Osteoblast (primary cell): ENCODE measurements at regions not wholly inside any gene's neighbourhood (a gene's known extent, or its start where the extent isn't known, plus 50 kb on each side); places are given as distances from the start of the nearest gene placed in this dataset.

ENCODE experiments used
- DNase-seq: peaks from one replicate; pipeline ENCODE4 v3.0.0; 2011; ENCODE audit warnings: low spot score, mixed read lengths; ENCODE audit not compliant: insufficient read length; ENCODE audit errors: missing footprints
- H2AFZ ChIP-seq: 2 replicates; pipeline ENCODE4 v1.6.0; 2011; ENCODE audit warnings: mild to moderate bottlenecking, low read length
- H3K27ac ChIP-seq: 2 replicates; pipeline ENCODE4 v1.5.1; 2011; ENCODE audit warnings: mild to moderate bottlenecking, low read depth, low read length, moderate library complexity
- H3K27me3 ChIP-seq: 2 replicates; pipeline ENCODE4 v1.6.0; 2012; ENCODE audit warnings: mild to moderate bottlenecking, control low read depth, inconsistent platforms, low read length, moderate library complexity; ENCODE audit not compliant: insufficient read depth
- H3K36me3 ChIP-seq: 2 replicates; pipeline ENCODE4 v1.5.1; 2011; ENCODE audit warnings: mild to moderate bottlenecking, low read length, control low read depth, moderate library complexity; ENCODE audit not compliant: insufficient read depth
- H3K4me1 ChIP-seq: 2 replicates; pipeline ENCODE4 v1.5.1; 2011; ENCODE audit warnings: mild to moderate bottlenecking, low read length, control low read depth, moderate library complexity; ENCODE audit not compliant: insufficient read depth
- H3K4me2 ChIP-seq: 2 replicates; pipeline ENCODE4 v1.6.0; 2011; ENCODE audit warnings: mild to moderate bottlenecking, low read length; ENCODE audit not compliant: insufficient read depth
- H3K4me3 ChIP-seq: fragments of 200-600 bp; sonication (generic); 3 replicates; pipeline ENCODE4 v1.5.1; 2012; ENCODE audit warnings: mild to moderate bottlenecking, low read length, inconsistent platforms; ENCODE audit not compliant: insufficient read depth
- H3K79me2 ChIP-seq: 2 replicates; pipeline ENCODE4 v1.6.0; 2012; ENCODE audit warnings: mild to moderate bottlenecking, low read length, control low read depth, inconsistent platforms; ENCODE audit not compliant: insufficient read depth
- H3K9me3 ChIP-seq: 2 replicates; pipeline ENCODE4 v1.5.1; 2011; ENCODE audit warnings: low read depth, low read length, control low read depth
- H4K20me1 ChIP-seq: 2 replicates; pipeline ENCODE4 v1.6.0; 2012; ENCODE audit warnings: mild to moderate bottlenecking, low read length, control low read depth; ENCODE audit not compliant: insufficient read depth
- CTCF ChIP-seq: IDR thresholded peaks from 2 replicates; pipeline ENCODE4 v1.5.1; 2011; ENCODE audit warnings: mild to moderate bottlenecking, low read depth, low read length, moderate library complexity; ENCODE audit errors: extremely low read depth

GRCh38 chr2:126312579-126312978, 343.4 kb upstream of the GYPC start:
- no peaks in the 10 kb centered on the region for H3K79me2 ChIP-seq
- H2AFZ ChIP-seq = no peak overlapping the region
- no peaks in the 10 kb centered on the region for H4K20me1 ChIP-seq
- H3K27me3 ChIP-seq = no peaks in the 10 kb centered on the region
- DNase-seq = no peak
- no peaks in the 10 kb centered on the region for H3K4me1 ChIP-seq
- no peaks in the 10 kb centered on the region for H3K9me3 ChIP-seq
- H3K4me3 ChIP-seq = no peak overlapping the region
- H3K27ac ChIP-seq = no peak overlapping the region
- TF ChIP-seq CTCF = no peak
- no peaks in the 10 kb centered on the region for H3K36me3 ChIP-seq
- no peak overlapping the region for H3K4me2 ChIP-seq

- TF ChIP-seq CTCF = no peak
- H3K4me3 ChIP-seq = no peak overlapping the region
- H3K36me3 ChIP-seq = no peaks in the 10 kb centered on the region
- no peaks in the 10 kb centered on the region for H3K9me3 ChIP-seq
- no peaks in the 10 kb centered on the region for H3K4me1 ChIP-seq
- no peaks in the 10 kb centered on the region for H3K79me2 ChIP-seq
- no peaks in the 10 kb centered on the region for H3K27me3 ChIP-seq
- H2AFZ ChIP-seq = no peak overlapping the region
- no peaks in the 10 kb centered on the region for H4K20me1 ChIP-seq
- H3K4me2 ChIP-seq = no peak overlapping the region
- H3K27ac ChIP-seq = no peak overlapping the region
- DNase-seq = no peak
Measured at GRCh38 chr2:126315828-126316227, 340.1 kb upstream of the GYPC start.

GRCh38 chr2:126317790-126318431, 338.0 kb upstream of the GYPC start:
- TF ChIP-seq CTCF = no peak
- Histone ChIP-seq H3K27me3 (no peaks in the 10 kb centered on the region), H2AFZ (no peak overlapping the region), H3K9me3 (no peaks in the 10 kb centered on the region), H3K36me3 (no peaks in the 10 kb centered on the region), H3K4me3 (no peak overlapping the region), H3K4me2 (no peak overlapping the region), H3K79me2 (no peaks in the 10 kb centered on the region), H3K4me1 (no peaks in the 10 kb centered on the region), H4K20me1 (no peaks in the 10 kb centered on the region), H3K27ac (no peak overlapping the region)
- DNase-seq = no peak

GRCh38 chr2:126322342-126322741, 333.6 kb upstream of the GYPC start:
- no peak for TF ChIP-seq CTCF

More at GRCh38 chr2:126322342-126322741, 333.6 kb upstream of the GYPC start:
- DNase-seq = no peak
- no peak overlapping the region for H2AFZ ChIP-seq
- no peaks in the 10 kb centered on the region for H3K27me3 ChIP-seq
- H3K4me3 ChIP-seq = no peak overlapping the region
- no peaks in the 10 kb centered on the region for H4K20me1 ChIP-seq
- no peak overlapping the region for H3K27ac ChIP-seq
- peaks cover 2% of the 10 kb centered on the region for H3K9me3 ChIP-seq
- H3K4me2 ChIP-seq = no peak overlapping the region
- no peaks in the 10 kb centered on the region for H3K36me3 ChIP-seq
- H3K79me2 ChIP-seq = no peaks in the 10 kb centered on the region
- H3K4me1 ChIP-seq = no peaks in the 10 kb centered on the region
